WTC11 (cell line): ENCODE measurements at regions not wholly inside any gene's neighbourhood (a gene's known extent, or its start where the extent isn't known, plus 50 kb on each side); places are given as distances from the start of the nearest gene placed in this dataset.

Experiments used
- CTCF ChIP-seq: fragments of 200-600 bp; IDR thresholded peaks from 2 replicates; pipeline ENCODE4 v1.8.0; 2022; ENCODE audit warnings: antibody characterized with exemption
- E2F4 ChIP-seq: sonication (generic); formaldehyde crosslinking; IDR thresholded peaks from 2 replicates; pipeline ENCODE4 v1.8.1; 2022; ENCODE audit warnings: low read depth, mild to moderate bottlenecking, moderate library complexity, missing genetic modification reagents, borderline replicate concordance
- FOXP1 ChIP-seq: sonication (generic); formaldehyde crosslinking; IDR thresholded peaks from 2 replicates; pipeline ENCODE4 v1.8.0; 2022; ENCODE audit warnings: missing genetic modification reagents, mild to moderate bottlenecking, moderate library complexity, borderline replicate concordance
- NFE2L1 ChIP-seq: sonication (generic); formaldehyde crosslinking; IDR thresholded peaks from 2 replicates; pipeline ENCODE4 v1.8.1; 2023; ENCODE audit warnings: missing genetic modification reagents
- NR2C2 ChIP-seq: sonication (generic); formaldehyde crosslinking; IDR thresholded peaks from 2 replicates; pipeline ENCODE4 v1.8.0; 2022; ENCODE audit warnings: mild to moderate bottlenecking, missing genetic modification reagents
- NR3C1 ChIP-seq: sonication (generic); formaldehyde crosslinking; conservative IDR thresholded peaks from 2 replicates; pipeline ENCODE4 v1.8.1; 2023; ENCODE audit warnings: low read depth, mild to moderate bottlenecking, missing genetic modification reagents

GRCh38 chr16:54879681-54880080 lies 51.0 kb upstream of the IRX5 start:
- no peak for TF ChIP-seq NR2C2
- no peak for TF ChIP-seq CTCF
- TF ChIP-seq E2F4 (CRISPR knock-in tag), result no peak
- TF ChIP-seq FOXP1 (CRISPR knock-in tag), result no peak
- no peak for TF ChIP-seq NR3C1
- no peak for TF ChIP-seq NFE2L1 (CRISPR knock-in tag)
